Heart right ventricle (tissue), 16 donors: ENCODE measurements at regions not wholly inside any gene's neighbourhood (a gene's known extent, or its start where the extent isn't known, plus 50 kb on each side); places are given as distances from the start of the nearest gene placed in this dataset.

Experiments used
- ATAC-seq, 8 donors: fragments of 200-7000 bp; cut with Tn5 transposase; one replicate each; pipeline ENCODE4 v1.9.1; 2020; ENCODE audit warnings: mild to moderate bottlenecking in 8 of 8, moderate library complexity in 8 of 8, moderate number of reproducible peaks in 1 of 8
- DNase-seq, 2 donors: peaks; one replicate each; pipeline ENCODE4 v3.0.0-alpha.2; 2020
- H3K27ac ChIP-seq, 10 donors: fragments of 200-600 bp; sonication (generic) in 2 of 10; one replicate each; pipeline versions ENCODE4 v1.5.0 to v1.8.0; 2020 to 2022; ENCODE audit warnings: mild to moderate bottlenecking in 3 of 10
- H3K27me3 ChIP-seq, 7 donors: fragments of 200-600 bp; one replicate each; pipeline ENCODE4 v1.8.0; 2021 to 2022; ENCODE audit warnings: mild to moderate bottlenecking in 2 of 7
- H3K36me3 ChIP-seq, 9 donors: fragments of 200-600 bp; sonication (generic) in 1 of 9; one replicate each; pipeline versions ENCODE4 v1.5.0 to v1.8.0; 2020 to 2022; ENCODE audit warnings: mild to moderate bottlenecking in 2 of 9
- H3K4me1 ChIP-seq, 9 donors: fragments of 200-600 bp; sonication (generic) in 1 of 9; one replicate each; pipeline versions ENCODE4 v1.5.0 to v1.8.0; 2020 to 2022; ENCODE audit warnings: mild to moderate bottlenecking in 4 of 9
- H3K4me3 ChIP-seq, 10 donors: fragments of 200-600 bp; sonication (generic) in 2 of 10; one replicate each; pipeline versions ENCODE4 v1.5.0 to v1.8.0; 2020 to 2022; ENCODE audit warnings: mild to moderate bottlenecking in 7 of 10, moderate library complexity in 2 of 10
- H3K9me3 ChIP-seq, 11 donors: fragments of 200-600 bp in 10 of 11; sonication (generic) in 2 of 11; one replicate each; pipeline versions ENCODE4 v1.5.0 to v1.8.0; 2013 to 2022; ENCODE audit warnings: mild to moderate bottlenecking in 2 of 11, control low read depth in 1 of 11, moderate library complexity in 1 of 11
- CTCF ChIP-seq, 9 donors: fragments of 200-600 bp; sonication (generic) in 2 of 9; IDR thresholded peaks; one replicate each; pipeline versions ENCODE4 v1.5.0 to v1.8.0; 2021 to 2022; ENCODE audit warnings: antibody characterized with exemption in 9 of 9, mild to moderate bottlenecking in 5 of 9, moderate library complexity in 1 of 9
- WGBS, 2 donors: extraction: QIAGEN DNeasy Blood & Tissue Kit; methylation state at CpG; one replicate each; pipeline ENCODE4 v1.1.7; 2013; ENCODE audit warnings: inconsistent platforms in 1 of 2; 5-methylcytosine and 5-hydroxymethylcytosine counted together
- intact Hi-C, 10 donors: fragments of 100-400 bp; cut with DNase I; formaldehyde crosslinking; loops; one replicate each; pipeline versions ENCODE4 v1.11.1 to v1.14.2; 2022
- donor health status: Arrhythmogenic right ventricular cardiomyopathy.
- donor health status: ischemic (EF 13 %, LVEDD 7.1; RV severe dilation, severe dysfunction).
- donor health status: healthy with polysubstance abuse.
- donor health status: DM: no; HTN: yes; CAD: no.
- donor health status: DM: no; HTN: no; CAD: no.
- donor health status: ischemic (EF 25% LVEDD 6.9; RV normal size, moderate dysfunction).
- donor health status: ischemic (EF 25% LVEDD 5.7; RV mildly dilated, moderate dysfunction).
- donor health status: healthy.
- donor health status: DM: yes; HTN: yes; CAD: no.
- donor health status: Ischemic cardiomyopathy.
- donor health status: ischemic (EF 35%, LVEDD 5.7; RV mildly dilated, moderate dysfunction).
- donor health status: nonischemic (EF 11% LVEDD 7.7; RV severe dilation, severe dysfunction).
- donor health status: DM: yes; HTN: yes; CAD: no.
- donor health status: PGD.
- donor health status: ischemic (EF 29% LVEDD 5.4; RV normal size, mild dysfunction).
- donor health status: nonischemic (EF 23%, LVEDD 6.1; RV moderate dilation, normal function).

- H3K4me1 ChIP-seq = no peaks in the 10 kb centered on the region
- intact Hi-C loops = no loop called here
- 59 to 71% methylated on average over 3 of the region's 3 CpGs for WGBS, 2 donors
- no peaks in the 10 kb centered on the region for H3K36me3 ChIP-seq
- H3K9me3 ChIP-seq = peaks cover 0 to 2% (median 0%) of the 10 kb centered on the region in 11 donors
- H3K27me3 ChIP-seq = no peaks in the 10 kb centered on the region
- TF ChIP-seq CTCF (IDR thresholded peaks at IDR 0.05) = no peak
- H3K4me3 ChIP-seq = no peak overlapping the region
- no peak for DNase-seq
- H3K27ac ChIP-seq = no peak overlapping the region
- ATAC-seq = no peak
Measured at GRCh38 chr4:127036296-127036695, 596.5 kb upstream of the INTU start.

- 63 to 81% methylated on average over 1 of the region's 1 CpG for WGBS, 2 donors
- intact Hi-C loops = no loop called here
- H3K4me3 ChIP-seq = no peak overlapping the region
- no peak for ATAC-seq
- TF ChIP-seq CTCF (IDR thresholded peaks at IDR 0.05) = no peak
- DNase-seq = no peak
- H3K9me3 ChIP-seq = peaks cover 0 to 6% (median 0%) of the 10 kb centered on the region in 11 donors
- no peaks in the 10 kb centered on the region for H3K36me3 ChIP-seq
- H3K4me1 ChIP-seq = no peaks in the 10 kb centered on the region
- H3K27ac ChIP-seq = no peak overlapping the region
- no peaks in the 10 kb centered on the region for H3K27me3 ChIP-seq
Measured at GRCh38 chr4:127045861-127046260, 586.9 kb upstream of the INTU start.

- intact Hi-C loops = no loop called here
- H3K36me3 ChIP-seq = no peaks in the 10 kb centered on the region
- no peak overlapping the region for H3K27ac ChIP-seq
- H3K27me3 ChIP-seq = no peaks in the 10 kb centered on the region
- H3K4me1 ChIP-seq = no peaks in the 10 kb centered on the region
- TF ChIP-seq CTCF (IDR thresholded peaks at IDR 0.05) = no peak
- 55 to 61% methylated on average over 1 of the region's 1 CpG for WGBS, 2 donors
- H3K9me3 ChIP-seq = no peaks in the 10 kb centered on the region
- DNase-seq (no peak), ATAC-seq (no peak)
- no peak overlapping the region for H3K4me3 ChIP-seq
Measured at GRCh38 chr4:127047930-127048329, 584.8 kb upstream of the INTU start.

GRCh38 chr4:127048376-127049044 is 584.2 kb upstream of the INTU start:
- H3K27ac ChIP-seq = no peak overlapping the region
- intact Hi-C loops = no loop called here
- DNase-seq (no peak), ATAC-seq (no peak)
- no peaks in the 10 kb centered on the region for H3K4me1 ChIP-seq
- no peak overlapping the region for H3K4me3 ChIP-seq
- no peaks in the 10 kb centered on the region for H3K27me3 ChIP-seq
- H3K9me3 ChIP-seq = peaks cover 0 to 4% (median 0%) of the 10 kb centered on the region in 11 donors
- 78 to 90% methylated on average over 3 of the region's 3 CpGs for WGBS, 2 donors
- H3K36me3 ChIP-seq = no peaks in the 10 kb centered on the region
- TF ChIP-seq CTCF (IDR thresholded peaks at IDR 0.05) = no peak
